WERI-Rb-1 (cell line): ENCODE measurements at regions not wholly inside any gene's neighbourhood (a gene's known extent, or its start where the extent isn't known, plus 50 kb on each side); places are given as distances from the start of the nearest gene placed in this dataset.

Source experiments
- DNase-seq: peaks from one replicate; pipeline ENCODE4 v3.0.0-alpha.2; 2020
- H3K27ac ChIP-seq: fragments of 250-450 bp; sonication (Bioruptor Pico); 2 replicates; pipeline ENCODE4 v1.5.1; 2020; ENCODE audit warnings: mild to moderate bottlenecking, moderate library complexity
- H3K27me3 ChIP-seq: fragments of 250-450 bp; sonication (Bioruptor Pico); 2 replicates; pipeline ENCODE4 v1.5.1; 2021; ENCODE audit warnings: mild to moderate bottlenecking, low read depth, moderate library complexity; ENCODE audit not compliant: insufficient read depth, severe bottlenecking
- H3K36me3 ChIP-seq: fragments of 250-450 bp; sonication (Bioruptor Pico); 2 replicates; pipeline ENCODE4 v1.5.1; 2020; ENCODE audit warnings: mild to moderate bottlenecking, moderate library complexity
- H3K4me3 ChIP-seq: 2 replicates; pipeline ENCODE4 v1.5.1; 2011; ENCODE audit warnings: low read depth, mild to moderate bottlenecking, control low read depth, low read length
- H3K9me3 ChIP-seq: fragments of 250-450 bp; sonication (Bioruptor Pico); 2 replicates; pipeline ENCODE4 v1.5.1; 2021; ENCODE audit warnings: mild to moderate bottlenecking, moderate library complexity; ENCODE audit not compliant: severe bottlenecking
- CTCF ChIP-seq: IDR thresholded peaks from 2 replicates; pipeline ENCODE4 v1.5.1; 2011; ENCODE audit warnings: low read depth, mild to moderate bottlenecking, control low read depth, inconsistent platforms, low read length

GRCh38 chr1:192418552-192419285, 101.9 kb downstream of the RGS21 start:
- no peaks in the 10 kb centered on the region for H3K27me3 ChIP-seq
- TF ChIP-seq CTCF, result no peak
- H3K27ac ChIP-seq, result no peak overlapping the region
- H3K4me3 ChIP-seq, result no peak overlapping the region
- no peak for DNase-seq
- H3K9me3 ChIP-seq, result no peaks in the 10 kb centered on the region
- no peaks in the 10 kb centered on the region for H3K36me3 ChIP-seq

- Histone ChIP-seq H3K4me3 (no peak overlapping the region), H3K9me3 (no peaks in the 10 kb centered on the region), H3K27ac (no peak overlapping the region), H3K36me3 (no peaks in the 10 kb centered on the region), H3K27me3 (no peaks in the 10 kb centered on the region)
- no peak for DNase-seq
- no peak for TF ChIP-seq CTCF
Measured at GRCh38 chr1:192430644-192431043, 113.9 kb downstream of the RGS21 start.

- H3K36me3 ChIP-seq, result no peaks in the 10 kb centered on the region
- H3K27me3 ChIP-seq, result no peaks in the 10 kb centered on the region
- H3K4me3 ChIP-seq, result no peak overlapping the region
- H3K9me3 ChIP-seq, result no peaks in the 10 kb centered on the region
- no peak for TF ChIP-seq CTCF
- no peak overlapping the region for H3K27ac ChIP-seq
- no peak for DNase-seq
Measured at GRCh38 chr1:192435704-192436103, 118.9 kb downstream of the RGS21 start.

- no peak for DNase-seq
- H3K4me3 ChIP-seq, result no peak overlapping the region
- no peaks in the 10 kb centered on the region for H3K9me3 ChIP-seq
- H3K27me3 ChIP-seq, result no peaks in the 10 kb centered on the region
- H3K27ac ChIP-seq, result no peak overlapping the region
- no peaks in the 10 kb centered on the region for H3K36me3 ChIP-seq
- TF ChIP-seq CTCF, result no peak
Measured at GRCh38 chr1:192436441-192437078, 119.8 kb downstream of the RGS21 start.

- no peak for TF ChIP-seq CTCF
- no peaks in the 10 kb centered on the region for H3K9me3 ChIP-seq
- no peak overlapping the region for H3K27ac ChIP-seq
- no peak overlapping the region for H3K4me3 ChIP-seq
- no peaks in the 10 kb centered on the region for H3K36me3 ChIP-seq
- no peak for DNase-seq
- no peaks in the 10 kb centered on the region for H3K27me3 ChIP-seq
Measured at GRCh38 chr1:192438737-192439136, 121.9 kb downstream of the RGS21 start.
